HG03432 (cell line): ENCODE measurements at regions not wholly inside any gene's neighbourhood (a gene's known extent, or its start where the extent isn't known, plus 50 kb on each side); places are given as distances from the start of the nearest gene placed in this dataset.
"Not testable (repeated sequence)": the region's sequence is repeated elsewhere in the genome, so short reads cannot be mapped to it uniquely, and the experiment has no call there.

ENCODE experiments used
- ATAC-seq: cut with Tn5 transposase; IDR thresholded peaks from one replicate; pipeline ENCODE4 v1.9.1; 2021; ENCODE audit warnings: mild to moderate bottlenecking, moderate library complexity; ENCODE audit not compliant: unreplicated experiment

- ATAC-seq: no peak
These were observed 1297.2 kb upstream of the LRRTM3 start for GRCh38 chr10:65628493-65629139.

GRCh38 chr10:65660006-65660405 is 1265.8 kb upstream of the LRRTM3 start:
- ATAC-seq: no peak

GRCh38 chr10:65670087-65670486 is 1255.7 kb upstream of the LRRTM3 start:
- no peak for ATAC-seq

GRCh38 chr10:65670596-65670995 is 1255.2 kb upstream of the LRRTM3 start:
- ATAC-seq: not testable (repeated sequence)

- no peak for ATAC-seq
These were observed 1250.6 kb upstream of the LRRTM3 start for GRCh38 chr10:65675236-65675635.

GRCh38 chr10:65684896-65685295 is 1240.9 kb upstream of the LRRTM3 start:
- no peak for ATAC-seq

GRCh38 chr10:65701168-65701776 is 1224.6 kb upstream of the LRRTM3 start:
- peak; percentile 77 for ATAC-seq

- peak; percentile 80 for ATAC-seq
These were observed 1217.8 kb upstream of the LRRTM3 start for GRCh38 chr10:65708057-65708456.

GRCh38 chr10:65710306-65710705 is 1215.5 kb upstream of the LRRTM3 start:
- ATAC-seq: no peak

GRCh38 chr10:65719790-65720189 is 1206.0 kb upstream of the LRRTM3 start:
- ATAC-seq: no peak

- no peak for ATAC-seq
These were observed 1204.9 kb upstream of the LRRTM3 start for GRCh38 chr10:65720901-65721300.

GRCh38 chr10:65723525-65723924 is 1202.3 kb upstream of the LRRTM3 start:
- peak; percentile 70 for ATAC-seq

GRCh38 chr10:65735382-65735781 is 1190.5 kb upstream of the LRRTM3 start:
- ATAC-seq: no peak

- no peak for ATAC-seq
These were observed 1182.9 kb upstream of the LRRTM3 start for GRCh38 chr10:65742906-65743305.

GRCh38 chr10:65751218-65751617 is 1174.6 kb upstream of the LRRTM3 start:
- ATAC-seq: no peak

GRCh38 chr10:65751896-65752295 is 1173.9 kb upstream of the LRRTM3 start:
- ATAC-seq: no peak

GRCh38 chr10:65753532-65753931 is 1172.3 kb upstream of the LRRTM3 start:
- ATAC-seq: no peak

GRCh38 chr10:65754112-65754511 is 1171.7 kb upstream of the LRRTM3 start:
- no peak for ATAC-seq

- ATAC-seq: no peak
These were observed 1163.5 kb upstream of the LRRTM3 start for GRCh38 chr10:65762311-65762710.

GRCh38 chr10:65765006-65765541 is 1160.8 kb upstream of the LRRTM3 start:
- no peak for ATAC-seq

- no peak for ATAC-seq
These were observed 1156.0 kb upstream of the LRRTM3 start for GRCh38 chr10:65769828-65770227.

- ATAC-seq: no peak
These were observed 1147.1 kb upstream of the LRRTM3 start for GRCh38 chr10:65778753-65779152.

- no peak for ATAC-seq
These were observed 1145.9 kb upstream of the LRRTM3 start for GRCh38 chr10:65779985-65780384.
